Caki2 (cell line): ENCODE measurements at regions not wholly inside any gene's neighbourhood (a gene's known extent, or its start where the extent isn't known, plus 50 kb on each side); places are given as distances from the start of the nearest gene placed in this dataset.

Experiments used
- DNase-seq: peaks from one replicate; pipeline ENCODE4 v3.0.0-alpha.2; 2015; ENCODE audit warnings: low read depth
- in situ Hi-C: cut with HindIII; loops from 2 replicates; pipeline ENCODE4 v1.10.0; 2016; ENCODE audit warnings: low sequenced_read_pairs, low pct_unique_long_range_greater_than_20kb, mixed read lengths

GRCh38 chr10:78471723-78472550 is 438.3 kb downstream of the RPS24 start:
- DNase-seq, result no peak
- in situ Hi-C loops, result no loop called here

DNA sequence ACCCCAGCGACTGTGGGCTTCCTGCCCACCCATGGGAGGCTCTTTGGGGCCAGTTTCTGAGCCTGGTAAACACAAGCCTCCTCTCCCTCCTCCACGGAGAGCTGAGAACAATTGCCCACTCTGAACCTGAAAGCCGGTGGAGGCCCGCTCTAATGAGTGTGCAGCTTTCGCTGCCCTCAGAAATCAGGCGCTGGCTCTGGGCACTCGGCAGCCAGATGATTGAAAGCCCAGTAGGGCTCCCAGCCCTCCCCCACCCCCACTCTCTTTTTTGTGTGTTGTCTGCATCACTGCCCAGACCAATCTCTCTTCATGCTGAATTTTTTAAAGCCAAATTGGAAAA is 438.9 kb downstream of the RPS24 start:
- DNase-seq, result no peak
- in situ Hi-C loops, result no loop called here

DNA sequence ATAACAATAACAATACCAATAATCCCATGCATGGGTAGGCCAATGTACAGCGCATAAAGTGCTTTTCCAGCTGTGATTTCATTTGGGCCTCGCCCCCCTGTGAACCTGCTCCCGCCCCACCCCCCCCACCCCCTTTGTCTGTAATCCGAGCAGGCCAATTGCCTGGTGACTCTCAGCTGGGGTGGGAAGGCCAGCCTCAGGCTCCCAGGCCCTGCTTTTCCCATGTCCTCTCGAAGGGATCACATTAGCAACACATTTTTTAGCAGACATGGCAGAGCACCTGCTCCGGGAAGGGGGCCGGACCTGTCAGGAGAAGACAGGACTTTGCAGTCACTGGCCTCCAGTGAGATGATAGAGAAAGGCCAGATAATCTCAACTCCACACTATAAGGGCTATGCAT is 439.3 kb downstream of the RPS24 start:
- in situ Hi-C loops, result no loop called here
- no peak for DNase-seq

DNA sequence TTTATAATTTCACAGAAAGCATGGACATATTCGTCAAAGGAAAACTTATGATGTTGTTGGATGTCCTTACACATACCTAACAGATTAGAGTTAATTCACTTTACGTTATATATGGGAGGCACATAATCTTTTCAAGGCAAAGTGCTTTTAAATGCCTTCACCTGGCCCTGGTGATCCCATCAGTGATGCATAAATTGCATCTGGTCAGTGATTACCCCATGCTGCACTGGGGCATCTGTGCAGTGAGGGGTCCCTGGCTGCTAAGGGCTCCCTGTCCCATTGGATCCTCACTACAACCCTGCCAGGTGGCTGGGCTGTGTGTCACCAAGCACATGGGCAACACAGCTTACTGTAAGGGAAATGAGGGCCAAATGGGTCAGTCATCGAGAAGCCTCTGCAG is 441.1 kb downstream of the RPS24 start:
- in situ Hi-C loops, result no loop called here
- DNase-seq, result no peak

DNA sequence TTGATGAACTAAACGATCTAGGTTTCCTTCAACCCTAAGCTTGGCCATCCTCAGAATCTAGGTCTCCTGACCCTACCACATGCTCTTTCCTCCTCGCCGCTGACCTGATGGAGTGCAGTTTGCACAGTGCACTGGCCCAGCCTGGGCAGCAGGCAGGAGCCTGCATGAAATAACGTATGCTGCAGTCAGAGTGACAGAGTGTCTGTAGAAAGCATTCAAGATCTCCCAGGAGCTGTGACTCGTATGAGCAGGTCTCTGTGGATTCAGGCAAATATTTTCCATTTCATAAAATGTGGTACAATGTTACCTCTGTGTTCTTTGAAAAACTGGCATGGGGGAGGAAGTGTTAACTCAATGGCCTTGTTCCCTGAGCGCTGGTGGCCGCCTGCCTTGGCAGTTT is 441.8 kb downstream of the RPS24 start:
- no peak for DNase-seq
- in situ Hi-C loops, result no loop called here

DNA sequence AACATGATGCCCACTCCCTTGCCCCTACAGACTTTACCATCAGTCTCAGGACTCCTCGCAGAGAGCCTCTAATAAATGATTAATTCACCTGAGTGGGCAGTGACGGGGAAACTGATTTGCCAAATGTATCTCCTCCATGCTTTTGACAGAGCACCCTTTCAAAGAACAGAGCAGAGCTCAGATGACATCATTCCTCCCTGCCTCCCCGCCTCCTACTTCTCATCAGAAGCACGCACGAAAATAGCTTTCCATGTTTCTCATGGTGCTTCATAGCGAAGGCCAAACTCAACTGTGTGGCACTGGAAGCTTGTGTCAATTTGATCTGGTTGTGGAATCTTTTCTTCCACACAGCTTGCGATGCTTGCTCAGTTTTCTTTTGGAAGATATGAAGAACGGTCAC is 442.5 kb downstream of the RPS24 start:
- in situ Hi-C loops, result no loop called here
- DNase-seq, result no peak

GRCh38 chr10:78476844-78477243 is 443.2 kb downstream of the RPS24 start:
- in situ Hi-C loops, result no loop called here
- no peak for DNase-seq

DNA sequence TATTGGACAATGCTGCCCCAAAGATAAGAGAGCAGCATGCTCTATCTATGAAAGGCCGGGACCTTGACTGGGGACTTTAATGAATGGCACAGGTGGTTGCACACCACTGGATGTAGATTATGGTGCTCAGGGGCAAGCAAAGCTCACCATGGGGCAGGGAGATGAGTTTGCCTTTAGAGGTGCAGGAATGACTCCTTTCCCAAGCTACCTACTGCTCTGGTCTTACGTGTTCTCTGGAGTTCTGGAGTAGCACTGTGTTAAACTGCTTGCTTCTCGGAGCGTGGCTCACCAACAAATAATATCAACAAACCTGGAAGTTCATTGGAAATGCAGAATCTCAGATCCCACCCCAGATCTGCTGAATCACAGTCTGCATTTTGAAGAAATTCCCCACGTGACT is 445.3 kb downstream of the RPS24 start:
- no peak for DNase-seq
- in situ Hi-C loops, result no loop called here

DNA sequence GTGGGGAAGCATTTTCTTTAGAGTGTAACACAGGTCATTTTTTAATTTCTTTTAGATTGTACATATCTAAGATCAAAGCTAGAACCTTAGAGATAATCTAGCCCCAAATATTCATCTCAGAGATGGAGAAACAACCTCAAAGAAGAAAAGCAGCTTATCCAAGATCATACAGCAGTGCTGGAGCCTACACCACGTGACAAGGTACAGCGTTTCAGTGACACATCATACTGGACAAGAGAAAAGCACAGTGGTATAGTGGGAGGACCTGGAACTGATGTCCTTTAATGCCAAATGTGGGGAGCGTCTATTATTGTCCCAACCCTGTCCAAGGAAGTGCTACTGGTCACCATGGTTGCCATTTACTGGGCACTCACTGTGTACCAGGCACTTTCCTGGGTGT is 445.8 kb downstream of the RPS24 start:
- no peak for DNase-seq
- in situ Hi-C loops, result no loop called here

DNA sequence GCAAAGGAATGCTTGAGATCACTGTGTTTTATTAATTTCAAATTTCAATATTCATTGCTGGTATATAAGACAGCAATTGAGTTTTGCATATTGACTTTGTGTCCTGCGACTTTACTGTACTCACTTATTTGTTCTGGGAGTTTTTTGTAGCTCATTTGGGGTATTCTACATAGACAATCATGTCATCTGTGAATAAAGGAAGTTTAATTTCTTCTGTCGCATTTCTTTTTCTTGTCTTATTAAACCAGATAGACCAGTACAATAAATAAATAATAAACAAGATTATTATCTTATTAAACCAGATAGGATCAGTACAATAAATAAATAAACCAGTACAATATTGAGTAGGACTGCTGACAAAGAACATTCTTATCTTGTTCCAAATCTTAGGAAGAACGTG is 448.2 kb downstream of the RPS24 start:
- no peak for DNase-seq
- in situ Hi-C loops, result no loop called here

DNA sequence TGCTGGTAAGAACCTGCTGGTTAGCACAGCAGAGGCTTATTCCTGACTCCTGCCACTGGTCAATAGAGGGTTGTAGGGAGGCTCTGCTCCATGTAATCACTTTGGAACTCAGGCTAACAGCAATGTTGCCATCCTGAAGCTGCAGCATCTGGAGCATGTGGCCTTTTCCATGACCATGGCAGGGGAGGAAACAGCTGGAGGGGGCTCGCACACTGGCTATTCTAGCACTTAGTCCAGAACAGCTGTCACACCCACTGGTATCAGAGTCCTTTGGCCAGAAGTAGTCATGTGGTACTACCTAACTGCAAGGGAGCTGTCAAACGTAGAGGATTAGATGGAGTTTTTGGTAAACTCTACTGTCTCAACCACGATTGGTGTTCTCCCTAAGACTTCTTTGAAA is 450.0 kb downstream of the RPS24 start:
- no peak for DNase-seq
- in situ Hi-C loops, result no loop called here

DNA sequence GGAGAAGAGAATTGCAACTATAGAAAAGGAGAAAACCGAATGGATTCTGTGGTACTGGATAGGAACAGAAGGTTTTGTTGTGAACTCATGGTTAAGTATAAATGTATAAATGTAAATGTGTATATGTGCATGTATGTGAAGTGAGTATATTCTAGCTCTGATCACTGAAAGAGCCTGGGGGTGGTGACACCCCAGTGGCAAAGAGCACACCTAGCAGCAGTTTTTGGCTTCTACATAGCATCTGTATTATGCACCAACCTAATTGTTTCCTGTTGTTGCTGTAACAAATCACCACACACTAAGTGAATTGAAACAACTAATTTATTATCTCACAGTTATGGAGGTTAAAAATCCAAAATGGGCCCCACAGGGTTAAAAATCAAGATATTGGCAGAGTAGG is 455.4 kb downstream of the RPS24 start:
- no peak for DNase-seq
- in situ Hi-C loops, result no loop called here

- DNase-seq, result no peak
- in situ Hi-C loops, result no loop called here
Observed at GRCh38 chr10:78491812-78492211, 458.1 kb downstream of the RPS24 start.

GRCh38 chr10:78492424-78492823 is 458.8 kb downstream of the RPS24 start:
- no peak for DNase-seq
- in situ Hi-C loops, result no loop called here

DNA sequence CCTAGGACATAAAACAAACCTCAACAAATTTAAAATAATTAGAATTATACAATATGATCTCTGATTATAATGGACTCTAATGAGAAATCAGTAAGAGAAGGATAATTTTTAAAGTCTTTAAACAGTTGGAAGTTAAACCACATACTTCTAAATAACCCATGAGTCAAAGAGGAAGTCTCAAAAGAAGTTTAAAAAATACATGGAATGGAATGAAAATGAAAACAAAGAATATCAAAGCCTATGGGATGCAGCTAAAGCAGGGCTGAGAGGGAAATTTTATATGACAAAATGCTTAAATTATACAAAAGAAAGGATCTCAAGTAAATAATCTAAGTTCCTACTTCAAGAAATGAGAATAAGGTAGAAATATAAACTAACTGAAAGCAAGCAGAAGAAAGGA is 460.5 kb downstream of the RPS24 start:
- in situ Hi-C loops, result no loop called here
- DNase-seq, result no peak

GRCh38 chr10:78502210-78502936 is 468.7 kb downstream of the RPS24 start:
- no peak for DNase-seq
- in situ Hi-C loops, result no loop called here

- DNase-seq, result no peak
- in situ Hi-C loops, result no loop called here
Observed at GRCh38 chr10:78504181-78504580, 470.5 kb downstream of the RPS24 start.

- in situ Hi-C loops, result no loop called here
- no peak for DNase-seq
Observed at GRCh38 chr10:78505657-78506056, 472.0 kb downstream of the RPS24 start.

DNA sequence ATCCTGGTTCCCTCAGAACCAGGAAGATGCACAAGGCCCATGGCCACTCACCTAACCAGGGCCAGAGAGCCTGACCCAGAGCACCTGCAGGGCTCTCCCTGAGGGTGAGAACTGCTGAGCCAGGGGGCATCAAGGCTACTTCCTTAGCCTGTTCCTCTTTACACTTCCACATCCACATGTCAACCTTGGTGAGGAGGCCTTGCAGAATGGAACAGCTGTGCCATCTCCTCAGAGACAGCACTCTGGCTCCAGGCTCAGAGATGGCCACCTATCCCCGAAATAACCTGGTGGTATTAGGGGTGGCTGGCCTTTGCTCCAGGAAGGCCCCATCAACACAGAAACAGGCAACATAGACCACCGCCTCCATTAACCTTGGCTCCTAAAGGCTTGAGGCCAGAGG is 473.0 kb downstream of the RPS24 start:
- DNase-seq, result no peak
- in situ Hi-C loops, result no loop called here
